ENCODE measurements at regions not wholly inside any gene's neighbourhood (a gene's known extent, or its start where the extent isn't known, plus 50 kb on each side); places are given as distances from the start of the nearest gene placed in this dataset.
"Not testable (repeated sequence)": the region's sequence is repeated elsewhere in the genome, so short reads cannot be mapped to it uniquely, and the experiment has no call there.

DNA sequence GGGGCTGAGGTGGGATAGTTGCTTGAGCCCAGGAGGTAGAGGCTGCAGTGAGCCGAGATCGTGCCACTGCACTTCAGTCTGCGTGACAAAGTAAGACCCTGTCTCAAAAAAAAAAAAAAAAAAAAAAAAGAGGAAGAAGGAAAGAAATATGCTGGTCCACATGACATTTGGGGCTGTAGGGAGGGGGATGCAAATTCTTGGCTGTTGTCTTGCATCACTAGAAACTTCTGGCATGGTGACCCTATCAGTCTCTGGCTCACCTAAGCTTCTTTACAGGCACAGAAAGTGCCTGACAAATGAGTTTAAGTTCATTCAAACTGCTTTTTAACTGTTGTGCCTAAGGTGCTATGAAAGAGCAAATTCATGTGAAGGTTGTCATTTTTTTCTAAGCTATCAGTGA is 93.5 kb downstream of the NBPF8 start:
- TF ChIP-seq CTCF (conservative IDR thresholded peaks at IDR 0.05; ENCODE audit: low read depth, low read length); EZH2 (IDR thresholded peaks at IDR 0.05; ENCODE audit: low read length, unreplicated experiment); EZH2phosphoT487 (IDR thresholded peaks at IDR 0.05; ENCODE audit: borderline replicate concordance, low read length): not testable (repeated sequence)
